ENCODE measurements at regions not wholly inside any gene's neighbourhood (a gene's known extent, or its start where the extent isn't known, plus 50 kb on each side); places are given as distances from the start of the nearest gene placed in this dataset.

GRCh38 chr6:102848796-102849195 lies 1455.3 kb downstream of the GRIK2 start:
- TF ChIP-seq SUZ12 (IDR thresholded peaks at IDR 0.05; ENCODE audit: extremely low read depth, insufficient read depth, insufficient read length) (no peak), YY1 (IDR thresholded peaks at IDR 0.05; ENCODE audit: insufficient read depth, insufficient read length) (no peak)
